Astrocyte (in vitro differentiated cells and primary cell): ENCODE measurements at regions not wholly inside any gene's neighbourhood (a gene's known extent, or its start where the extent isn't known, plus 50 kb on each side); places are given as distances from the start of the nearest gene placed in this dataset.

Experiments
- DNase-seq: peaks from one replicate; pipeline ENCODE4 v3.0.0-alpha.2; 2010; ENCODE audit warnings: low read depth
- FAIRE-seq: peaks from 2 replicates; lab custom pipeline; 2011; peaks lifted over from hg19 to GRCh38; lab: Jason Lieb, UNC
- H2AFZ ChIP-seq: 2 replicates; pipeline ENCODE4 v1.6.0; 2012; ENCODE audit warnings: low read depth, low read length, inconsistent platforms
- H3K27ac ChIP-seq: 2 replicates; pipeline ENCODE4 v1.5.1; 2011; ENCODE audit warnings: low read depth, low read length, inconsistent platforms
- H3K27me3 ChIP-seq: 2 replicates; pipeline ENCODE4 v1.6.0; 2011; ENCODE audit warnings: low read length, inconsistent platforms; ENCODE audit not compliant: insufficient read depth
- H3K36me3 ChIP-seq: 2 replicates; pipeline ENCODE4 v1.5.1; 2011; ENCODE audit warnings: low read length, inconsistent platforms; ENCODE audit not compliant: insufficient read depth
- H3K4me1 ChIP-seq: 2 replicates; pipeline ENCODE4 v1.5.1; 2011; ENCODE audit warnings: low read length, inconsistent platforms; ENCODE audit not compliant: insufficient read depth
- H3K4me2 ChIP-seq: 2 replicates; pipeline ENCODE4 v1.6.0; 2012; ENCODE audit warnings: low read length, inconsistent platforms
- H3K4me3 ChIP-seq: 2 replicates; pipeline ENCODE4 v1.5.1; 2011; ENCODE audit warnings: low read depth, mild to moderate bottlenecking, low read length, inconsistent platforms; ENCODE audit not compliant: insufficient read depth
- H3K79me2 ChIP-seq: 2 replicates; pipeline ENCODE4 v1.6.0; 2012; ENCODE audit warnings: mild to moderate bottlenecking, low read length, inconsistent platforms; ENCODE audit not compliant: insufficient read depth
- H3K9ac ChIP-seq: 2 replicates; pipeline ENCODE4 v1.6.0; 2012; ENCODE audit warnings: mild to moderate bottlenecking, low read length, inconsistent platforms
- H3K9me3 ChIP-seq: 2 replicates; pipeline ENCODE4 v1.5.1; 2012; ENCODE audit warnings: low read depth, mild to moderate bottlenecking, low read length, inconsistent platforms; ENCODE audit not compliant: insufficient read depth
- H4K20me1 ChIP-seq: 2 replicates; pipeline ENCODE4 v1.6.0; 2012; ENCODE audit warnings: low read length, inconsistent platforms; ENCODE audit not compliant: insufficient read depth
- H3K27ac Mint-ChIP-seq: one replicate; pipeline ENCODE4 v1.8.0; 2021; ENCODE audit warnings: mild to moderate bottlenecking, mixed read lengths; ENCODE audit not compliant: unreplicated experiment
- H3K27me3 Mint-ChIP-seq: one replicate; pipeline ENCODE4 v1.8.0; 2021; ENCODE audit warnings: low read depth, mixed read lengths; ENCODE audit not compliant: unreplicated experiment
- H3K36me3 Mint-ChIP-seq: one replicate; pipeline ENCODE4 v1.8.0; 2021; ENCODE audit warnings: low read depth, mixed read lengths; ENCODE audit not compliant: unreplicated experiment
- H3K4me1 Mint-ChIP-seq: one replicate; pipeline ENCODE4 v1.8.0; 2021; ENCODE audit warnings: low read depth, mixed read lengths; ENCODE audit not compliant: unreplicated experiment
- H3K4me3 Mint-ChIP-seq: one replicate; pipeline ENCODE4 v1.8.0; 2021; ENCODE audit warnings: mild to moderate bottlenecking, moderate library complexity, mixed read lengths; ENCODE audit not compliant: unreplicated experiment
- H3K9me3 Mint-ChIP-seq: one replicate; pipeline ENCODE4 v1.8.0; 2021; ENCODE audit warnings: mild to moderate bottlenecking, mixed read lengths; ENCODE audit not compliant: unreplicated experiment
- CTCF ChIP-seq: IDR thresholded peaks from 2 replicates; pipeline ENCODE4 v1.5.1; 2011; ENCODE audit warnings: low read depth, mild to moderate bottlenecking, inconsistent platforms, low read length, moderate library complexity; ENCODE audit not compliant: insufficient read depth
- EZH2 ChIP-seq: IDR thresholded peaks from 2 replicates; pipeline ENCODE4 v1.6.1; 2012; ENCODE audit warnings: mild to moderate bottlenecking, low read length, inconsistent platforms; ENCODE audit not compliant: insufficient read depth

GRCh38 chr2:14047491-14047890 is 585.0 kb upstream of the LRATD1 start:
- H3K9me3 Mint-ChIP-seq = no peaks in the 10 kb centered on the region
- no peak overlapping the region for H2AFZ ChIP-seq
- no peaks in the 10 kb centered on the region for H4K20me1 ChIP-seq
- H3K4me1 ChIP-seq = no peaks in the 10 kb centered on the region
- no peaks in the 10 kb centered on the region for H3K27me3 Mint-ChIP-seq
- no peak overlapping the region for H3K4me2 ChIP-seq
- no peak overlapping the region for H3K4me3 Mint-ChIP-seq
- no peak for FAIRE-seq
- no peak overlapping the region for H3K9ac ChIP-seq
- no peak overlapping the region for H3K27ac ChIP-seq
- DNase-seq = no peak
- H3K36me3 ChIP-seq = no peaks in the 10 kb centered on the region
- H3K27ac Mint-ChIP-seq = no peak overlapping the region
- H3K36me3 Mint-ChIP-seq = no peaks in the 10 kb centered on the region
- H3K4me1 Mint-ChIP-seq = peaks cover 6% of the 10 kb centered on the region
- H3K79me2 ChIP-seq = no peaks in the 10 kb centered on the region
- no peak for TF ChIP-seq CTCF
- no peak for TF ChIP-seq EZH2
- H3K9me3 ChIP-seq = no peaks in the 10 kb centered on the region
- H3K27me3 ChIP-seq = no peaks in the 10 kb centered on the region
- H3K4me3 ChIP-seq = no peak overlapping the region

- Histone ChIP-seq H3K4me3 (no peak overlapping the region), H3K4me1 (no peaks in the 10 kb centered on the region), H3K27me3 (no peaks in the 10 kb centered on the region), H2AFZ (no peak overlapping the region), H3K4me2 (no peak overlapping the region), H3K9ac (no peak overlapping the region), H3K36me3 (no peaks in the 10 kb centered on the region), H3K79me2 (no peaks in the 10 kb centered on the region), H4K20me1 (no peaks in the 10 kb centered on the region), H3K9me3 (no peaks in the 10 kb centered on the region), H3K27ac (no peak overlapping the region)
- Mint-ChIP-seq H3K4me1 (peaks cover 6% of the 10 kb centered on the region), H3K27ac (no peak overlapping the region), H3K9me3 (no peaks in the 10 kb centered on the region), H3K36me3 (no peaks in the 10 kb centered on the region), H3K4me3 (no peak overlapping the region), H3K27me3 (no peaks in the 10 kb centered on the region)
- TF ChIP-seq EZH2 = no peak
- FAIRE-seq = no peak
- no peak for DNase-seq
These were observed 581.1 kb upstream of the LRATD1 start for GRCh38 chr2:14051401-14051800.

- Histone ChIP-seq H4K20me1 (no peaks in the 10 kb centered on the region), H3K79me2 (no peaks in the 10 kb centered on the region), H3K4me3 (no peak overlapping the region), H3K27ac (no peak overlapping the region), H3K4me2 (no peak overlapping the region), H3K27me3 (no peaks in the 10 kb centered on the region), H2AFZ (no peak overlapping the region), H3K9me3 (no peaks in the 10 kb centered on the region), H3K4me1 (no peaks in the 10 kb centered on the region), H3K36me3 (no peaks in the 10 kb centered on the region), H3K9ac (no peak overlapping the region)
- FAIRE-seq = no peak
- no peaks in the 10 kb centered on the region for H3K36me3 Mint-ChIP-seq
- H3K27ac Mint-ChIP-seq = no peak overlapping the region
- H3K4me1 Mint-ChIP-seq = no peaks in the 10 kb centered on the region
- H3K4me3 Mint-ChIP-seq = no peak overlapping the region
- H3K27me3 Mint-ChIP-seq = no peaks in the 10 kb centered on the region
- TF ChIP-seq CTCF (no peak), EZH2 (no peak)
- no peak for DNase-seq
- no peaks in the 10 kb centered on the region for H3K9me3 Mint-ChIP-seq
These were observed 579.4 kb upstream of the LRATD1 start for GRCh38 chr2:14053105-14053504.
